Sciatic nerve (tissue), 2 donors: ENCODE measurements at regions not wholly inside any gene's neighbourhood (a gene's known extent, or its start where the extent isn't known, plus 50 kb on each side); places are given as distances from the start of the nearest gene placed in this dataset.
A peak's percentile ranks its signal among the peaks of the same experiment; 100 is the strongest.

Source experiments
- ATAC-seq: fragments of 200-7000 bp; cut with Tn5 transposase; one replicate; pipeline ENCODE4 v1.9.1; 2020; ENCODE audit warnings: mild to moderate bottlenecking, moderate library complexity
- DNase-seq: peaks from one replicate; pipeline ENCODE4 v3.0.0-alpha.2; 2020; ENCODE audit warnings: low spot score
- intact Hi-C: fragments of 100-400 bp; cut with DNase I; formaldehyde crosslinking; loops from one replicate; pipeline ENCODE4 v1.14.2; 2022
- donor health status: DM: no; HTN: no; CAD: no.
- donor health status: DM: no; HTN: no; CAD: no.

DNA sequence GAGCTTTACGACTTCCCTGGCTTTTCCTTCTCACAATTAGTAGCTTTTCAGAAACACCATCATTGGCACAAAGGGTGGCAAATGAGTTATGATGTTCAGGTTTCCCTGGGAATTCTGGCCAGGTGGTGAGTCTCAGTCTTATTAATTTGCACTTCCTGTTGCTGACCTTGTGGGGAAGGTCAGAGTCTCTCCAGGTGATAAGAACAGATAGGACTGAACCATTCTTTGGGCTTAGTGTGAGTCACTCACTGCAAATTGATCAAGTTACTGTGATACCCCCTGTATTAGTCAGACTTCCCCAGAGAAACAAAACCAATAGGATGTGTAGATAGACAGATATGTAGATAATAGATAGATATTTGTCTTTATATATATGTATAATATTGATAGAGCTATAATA is 53.8 kb upstream of the RANBP3L start:
- intact Hi-C loops: no loop called here
- DNase-seq: no peak
- ATAC-seq: no peak

DNA sequence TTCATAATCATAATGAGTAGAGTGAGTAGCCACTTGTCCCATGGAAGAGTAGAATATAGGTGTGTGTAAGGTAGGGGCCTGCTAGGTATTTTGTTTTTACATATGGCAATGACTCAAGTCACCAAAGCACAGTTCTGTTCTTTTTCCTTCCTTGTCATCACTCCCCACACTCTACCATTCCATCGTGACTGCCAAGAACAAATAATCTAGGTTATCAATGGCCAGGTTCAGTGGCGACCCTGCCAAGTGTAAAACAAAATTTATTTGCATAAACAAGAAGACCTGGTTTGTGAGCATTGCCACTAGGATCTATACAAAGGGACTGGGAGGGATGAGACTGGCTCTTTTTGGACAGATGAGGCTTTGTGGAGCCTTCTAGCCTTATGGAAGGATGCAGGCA is 55.2 kb upstream of the RANBP3L start:
- ATAC-seq: no peak
- DNase-seq: no peak
- intact Hi-C loops: no loop called here

DNA sequence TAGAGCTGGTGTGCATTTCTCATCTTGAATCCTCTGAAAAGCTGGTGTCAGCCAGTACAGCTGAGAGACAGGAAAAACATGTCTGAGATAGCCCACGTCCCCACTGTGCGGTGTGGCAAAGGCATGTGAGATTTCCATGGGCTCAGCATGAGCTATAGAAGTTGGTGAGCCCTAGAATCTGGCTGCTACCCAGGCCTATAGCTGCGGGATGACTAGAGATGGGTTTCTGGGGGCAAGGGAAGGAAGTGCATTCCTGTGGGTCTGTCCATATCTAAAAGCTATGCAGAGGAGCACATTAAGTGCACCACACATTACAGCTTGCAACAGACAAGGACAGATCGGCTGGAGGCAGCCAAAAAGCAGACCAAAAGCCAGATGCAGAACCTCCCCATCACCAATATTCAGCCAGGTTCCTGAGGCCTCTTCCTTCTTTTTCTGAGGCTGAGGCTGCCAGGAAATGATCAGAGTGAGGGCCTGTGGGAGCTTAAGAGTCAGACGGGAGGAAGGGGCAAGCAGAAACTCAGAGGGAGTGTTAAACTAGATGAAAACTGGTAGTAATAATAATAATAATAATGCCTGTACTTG is 55.8 kb upstream of the RANBP3L start:
- DNase-seq (no peak), ATAC-seq (no peak)
- intact Hi-C loops: no loop called here

DNA sequence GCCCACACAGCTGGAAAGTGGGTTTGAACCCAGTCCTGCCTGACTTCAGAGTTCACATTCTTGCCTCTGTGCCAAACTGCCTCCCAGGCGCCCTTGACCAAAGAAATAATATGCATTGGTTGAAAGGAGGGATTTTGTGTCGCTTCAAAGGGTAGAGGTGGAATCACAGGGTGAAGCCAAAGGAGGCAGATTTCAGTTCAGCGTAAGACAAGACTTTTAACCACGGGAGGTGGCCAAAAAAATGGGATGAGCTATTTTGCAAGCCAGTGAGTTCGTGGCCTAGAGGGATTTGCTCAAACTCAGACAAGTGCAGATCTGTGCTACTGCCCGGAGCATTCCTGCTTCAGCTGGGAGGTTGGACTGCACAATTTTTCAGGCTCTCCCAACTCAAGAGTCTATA is 57.6 kb upstream of the RANBP3L start:
- intact Hi-C loops: no loop called here
- peak; percentile 87 for ATAC-seq
- DNase-seq: no peak

DNA sequence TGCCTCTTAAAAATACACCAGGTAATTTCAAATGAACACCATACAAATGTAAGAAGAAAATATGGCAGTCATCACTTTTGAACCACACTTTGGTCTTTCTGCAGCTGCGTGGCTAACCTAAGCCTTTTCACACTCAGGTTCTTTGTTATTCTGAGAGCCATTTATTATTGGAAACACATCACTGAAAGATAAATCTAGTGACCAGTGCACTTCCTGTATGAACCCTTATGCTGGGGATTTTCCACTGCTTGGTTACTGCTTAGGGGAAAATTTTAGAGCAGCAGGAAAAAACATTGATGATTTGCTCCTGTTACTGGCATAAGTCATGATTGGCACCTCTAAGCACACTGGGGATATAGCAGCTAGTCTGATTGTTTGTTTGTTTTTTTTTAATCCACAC is 58.6 kb upstream of the RANBP3L start:
- DNase-seq (no peak), ATAC-seq (no peak)
- intact Hi-C loops: no loop called here

DNA sequence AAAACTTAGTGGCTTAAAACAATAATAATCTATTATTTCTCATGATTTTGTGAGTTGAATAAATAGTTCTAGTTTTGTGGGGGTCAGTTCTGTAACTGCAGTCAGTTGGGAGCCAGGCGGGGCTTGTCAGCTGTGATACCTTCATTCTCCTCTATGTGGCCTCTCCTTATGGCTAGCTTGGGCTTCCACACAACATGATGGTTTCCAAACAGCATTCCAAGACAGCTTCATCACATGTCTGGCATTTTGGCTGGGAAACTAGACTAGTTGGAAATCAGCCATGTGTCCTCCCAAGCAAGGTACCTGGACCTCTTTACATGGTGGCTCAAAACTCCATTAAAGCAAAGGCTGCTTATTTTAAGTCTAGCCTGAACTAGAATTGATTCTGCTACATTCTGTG is 61.4 kb upstream of the RANBP3L start:
- no peak for DNase-seq
- intact Hi-C loops: no loop called here
- ATAC-seq: no peak

DNA sequence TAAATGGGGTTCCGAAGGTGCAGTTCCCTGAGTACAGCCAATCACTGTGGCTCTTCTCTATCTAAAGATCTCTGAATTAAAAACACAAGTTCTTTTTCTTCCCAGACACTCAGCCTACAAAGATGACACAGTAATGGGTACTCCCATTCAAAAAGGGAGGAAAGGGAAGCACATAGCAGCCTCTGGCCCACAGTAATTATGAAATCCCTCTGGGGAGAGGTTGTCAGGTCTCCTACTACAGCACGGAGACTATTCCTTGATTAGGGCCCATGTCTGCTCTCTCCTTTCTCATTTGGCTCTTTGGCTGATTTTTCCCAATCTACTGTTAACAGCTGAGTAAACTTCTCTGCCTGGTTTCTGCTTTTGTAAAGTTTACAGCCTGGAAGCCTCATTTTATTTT is 62.0 kb upstream of the RANBP3L start:
- DNase-seq (no peak), ATAC-seq (peak; percentile 32)
- intact Hi-C loops: no loop called here

DNA sequence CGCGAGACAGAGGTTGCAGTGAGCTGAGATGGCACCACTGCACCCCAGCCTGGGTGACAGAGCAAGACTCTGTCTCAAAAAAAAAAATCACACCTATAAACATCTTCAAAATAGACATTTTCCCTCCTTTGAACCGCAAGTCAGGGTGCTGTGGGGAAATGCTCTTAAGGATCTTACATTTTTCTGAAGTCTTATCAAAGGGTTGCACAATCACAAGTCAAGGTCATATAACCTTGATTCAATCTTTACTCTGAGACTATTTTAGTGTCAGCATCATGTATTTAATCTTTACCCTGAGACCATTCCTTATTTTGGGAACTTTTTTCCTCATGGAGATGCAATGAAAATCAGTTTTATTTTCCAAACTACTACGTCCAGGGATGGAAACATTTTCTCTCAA is 62.8 kb upstream of the RANBP3L start:
- ATAC-seq (no peak), DNase-seq (no peak)
- intact Hi-C loops: no loop called here

DNA sequence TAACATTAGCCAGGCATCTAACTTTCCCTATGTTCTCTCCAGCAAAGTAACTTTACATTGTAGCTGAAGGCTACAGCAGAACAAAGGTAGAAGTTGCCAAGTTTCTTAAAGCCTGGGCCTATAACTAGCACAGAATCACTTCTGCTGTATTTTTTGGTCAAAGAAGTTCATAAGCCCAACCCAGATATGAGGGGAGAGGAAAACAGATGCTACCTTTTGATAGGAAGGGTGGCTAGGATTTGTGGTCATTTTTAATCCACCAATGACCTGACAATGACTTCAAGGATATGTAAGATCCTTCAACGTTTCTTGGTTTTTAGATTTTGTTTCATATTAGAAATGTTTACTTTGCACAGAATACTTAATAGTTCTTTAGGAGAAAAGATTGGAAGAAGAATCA is 64.2 kb upstream of the RANBP3L start:
- ATAC-seq (no peak), DNase-seq (no peak)
- intact Hi-C loops: no loop called here

DNA sequence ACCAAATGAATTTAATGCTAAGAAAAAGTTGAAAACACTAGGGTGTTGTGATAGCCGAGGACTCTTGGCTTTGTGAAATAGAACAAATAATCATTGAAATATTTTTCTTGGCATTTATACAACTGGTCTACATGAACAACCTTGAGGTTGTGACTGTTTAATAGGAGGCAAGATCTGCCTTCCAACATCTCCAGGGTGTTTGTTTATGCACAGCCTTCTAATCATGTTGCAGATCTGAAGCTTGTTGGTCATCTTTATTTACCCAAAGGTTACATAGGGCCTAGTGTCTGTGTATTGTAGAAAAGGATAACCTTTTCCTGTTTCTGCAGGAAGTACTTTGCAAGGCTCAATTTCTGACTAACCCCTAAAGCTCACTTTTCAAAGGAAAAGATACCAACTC is 65.2 kb upstream of the RANBP3L start:
- intact Hi-C loops: no loop called here
- ATAC-seq: peak; percentile 48
- DNase-seq: no peak

DNA sequence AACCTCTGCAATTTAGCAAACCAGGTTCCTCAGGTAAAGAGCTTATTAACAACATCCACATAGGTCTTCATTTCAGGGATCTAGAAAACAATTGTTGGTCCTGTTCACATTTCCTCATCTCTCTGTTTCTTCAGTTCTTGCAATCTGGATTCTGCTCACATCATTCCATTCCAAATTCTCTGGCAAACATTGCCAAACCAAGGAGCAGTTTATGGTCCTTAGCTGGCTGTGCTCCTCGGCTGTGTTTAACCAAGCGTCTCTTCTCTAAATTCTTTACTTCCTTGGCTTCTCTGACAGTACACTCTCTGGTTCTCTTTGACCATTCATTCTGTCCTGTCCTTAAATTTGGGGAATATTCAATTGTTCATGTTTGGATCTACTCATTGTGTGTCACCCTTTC is 65.8 kb upstream of the RANBP3L start:
- DNase-seq: no peak
- ATAC-seq: peak; percentile 80
- intact Hi-C loops: no loop called here

DNA sequence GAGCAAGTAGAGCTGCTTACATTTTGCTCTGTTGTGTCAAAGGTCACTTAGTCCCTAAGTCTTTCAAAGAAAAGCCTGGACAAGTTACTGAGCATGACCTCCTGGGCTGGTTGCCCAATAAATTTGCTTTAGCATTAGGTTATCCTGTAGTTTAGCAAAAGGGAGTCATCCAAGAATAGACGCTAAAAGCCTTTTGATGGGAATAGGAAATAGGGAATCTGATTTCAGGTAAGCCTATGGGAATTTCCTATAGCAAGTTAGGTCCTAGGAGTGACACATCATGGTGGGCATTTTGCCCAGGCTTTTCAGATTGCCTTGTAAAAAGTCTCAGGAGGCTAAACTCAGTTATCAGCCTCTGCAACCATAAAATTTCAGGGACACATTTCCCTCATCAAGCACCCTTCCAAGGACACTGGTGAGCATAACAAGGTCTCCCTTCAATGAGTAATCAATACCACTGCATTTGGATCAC is 67.6 kb upstream of the RANBP3L start:
- DNase-seq (no peak), ATAC-seq (no peak)
- intact Hi-C loops: no loop called here

DNA sequence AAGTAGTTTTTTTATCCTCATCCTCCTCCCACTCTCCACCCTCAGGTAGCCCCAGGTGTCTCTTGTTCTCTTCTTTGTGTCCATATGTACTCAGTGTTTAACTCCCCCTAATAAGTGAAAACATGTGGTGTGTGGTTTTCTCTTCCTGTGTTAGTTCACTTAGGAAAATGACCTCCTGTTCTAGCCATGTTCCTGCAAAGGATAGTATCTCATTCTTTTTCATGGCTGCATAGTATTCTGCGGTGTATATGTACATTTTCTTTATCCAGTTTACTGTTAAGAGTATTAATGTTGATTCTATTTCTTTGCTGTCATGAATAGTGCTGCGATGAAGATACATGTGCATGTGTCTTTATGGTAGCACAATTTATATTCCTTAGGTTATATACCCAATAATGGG is 68.4 kb upstream of the RANBP3L start:
- ATAC-seq: no peak
- intact Hi-C loops: no loop called here
- no peak for DNase-seq

DNA sequence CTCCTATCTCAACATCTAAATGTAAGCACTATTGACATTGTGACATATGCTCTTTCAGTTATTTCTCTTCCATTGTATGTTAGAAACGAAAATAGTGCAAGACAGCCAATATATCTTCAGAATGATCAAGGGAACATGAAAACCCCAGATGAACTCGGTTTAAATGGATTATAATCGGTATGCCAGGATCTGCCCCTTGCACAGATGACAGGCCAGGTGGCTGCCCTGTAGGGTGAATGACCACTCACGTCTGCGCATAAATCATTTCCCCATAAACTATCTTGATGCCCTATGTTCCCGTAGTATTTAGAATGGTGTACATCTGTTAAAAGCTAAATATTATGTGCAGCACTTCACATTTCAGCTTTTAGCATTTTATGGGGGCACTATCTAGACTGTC is 69.7 kb upstream of the RANBP3L start:
- DNase-seq: no peak
- intact Hi-C loops: no loop called here
- ATAC-seq: no peak

DNA sequence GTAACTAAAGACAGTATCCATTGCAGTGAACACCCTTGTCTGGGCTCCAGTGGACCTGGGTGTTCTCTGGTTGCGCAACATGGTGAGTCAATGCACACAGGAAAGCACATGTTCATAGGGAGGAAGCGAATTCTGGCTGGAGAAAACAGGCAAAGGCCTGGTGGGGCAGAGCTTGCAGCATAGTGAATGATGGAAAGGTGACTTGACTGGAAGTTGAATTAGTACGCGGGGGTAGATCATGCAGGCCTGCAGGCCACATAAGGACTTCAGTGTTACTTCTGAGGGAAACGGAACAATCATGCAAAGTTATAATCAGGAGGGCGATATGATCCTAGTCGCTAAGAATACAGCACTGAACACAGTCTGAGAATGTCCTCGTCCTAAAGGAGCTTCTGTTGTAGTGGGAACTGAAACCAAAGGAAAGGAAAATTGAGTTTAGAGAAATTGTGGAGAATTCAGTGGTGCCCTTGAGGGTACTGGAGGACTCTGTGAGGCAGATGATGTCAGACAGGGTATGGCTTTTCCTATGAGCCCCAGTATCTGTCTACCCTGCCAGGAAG is 71.9 kb upstream of the RANBP3L start:
- ATAC-seq (peak; percentile 98), DNase-seq (peak; percentile 80)
- intact Hi-C loops: no loop called here

DNA sequence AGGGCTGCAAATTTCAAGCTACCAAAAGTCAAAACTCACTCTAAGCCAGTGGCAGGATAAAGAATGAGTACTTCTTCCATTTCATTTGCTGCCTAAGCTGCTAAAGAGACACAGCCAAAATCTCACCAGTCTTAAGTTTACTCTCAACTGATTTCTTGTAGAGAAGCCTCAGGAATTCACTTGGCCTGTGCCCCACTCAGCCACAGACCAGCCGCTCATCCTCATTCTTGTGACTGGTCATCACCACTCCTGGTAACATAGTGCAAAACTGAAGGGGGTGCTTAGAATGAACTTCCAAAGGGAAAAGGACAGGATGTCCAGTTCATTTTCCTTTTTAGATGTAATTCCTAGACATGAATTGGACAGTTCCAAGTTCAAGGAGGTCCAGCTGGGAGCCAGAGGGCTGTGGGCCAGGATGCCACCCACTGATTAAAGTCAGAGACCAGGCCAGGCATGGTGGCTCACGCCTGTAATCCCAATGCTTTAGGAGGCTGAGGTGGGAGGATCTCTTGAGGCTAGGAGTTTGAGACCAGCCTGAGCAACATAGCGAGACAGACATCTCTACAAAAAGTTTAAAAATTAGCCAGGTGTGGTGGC is 72.7 kb upstream of the RANBP3L start:
- intact Hi-C loops: no loop called here
- ATAC-seq: peak; percentile 41
- no peak for DNase-seq

DNA sequence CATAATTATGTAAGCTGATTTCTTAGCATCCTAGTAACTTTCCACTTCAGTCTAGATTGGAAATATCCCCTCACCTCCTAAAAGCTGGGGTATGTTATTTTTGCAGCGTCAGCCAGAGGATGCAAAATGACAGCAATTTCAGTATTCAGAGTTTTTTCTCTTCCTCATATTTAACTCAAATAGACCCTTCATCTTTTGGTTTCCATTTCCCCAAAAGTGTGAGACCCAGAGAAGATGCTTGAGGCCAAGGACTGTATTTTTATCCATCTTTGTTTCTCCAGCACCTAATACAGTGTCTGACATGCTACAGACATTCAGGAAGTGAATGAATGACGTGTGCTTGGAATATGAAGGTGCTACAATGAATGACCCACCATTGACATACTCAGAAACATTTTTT is 75.5 kb upstream of the RANBP3L start:
- no peak for ATAC-seq
- intact Hi-C loops: no loop called here
- DNase-seq: no peak

DNA sequence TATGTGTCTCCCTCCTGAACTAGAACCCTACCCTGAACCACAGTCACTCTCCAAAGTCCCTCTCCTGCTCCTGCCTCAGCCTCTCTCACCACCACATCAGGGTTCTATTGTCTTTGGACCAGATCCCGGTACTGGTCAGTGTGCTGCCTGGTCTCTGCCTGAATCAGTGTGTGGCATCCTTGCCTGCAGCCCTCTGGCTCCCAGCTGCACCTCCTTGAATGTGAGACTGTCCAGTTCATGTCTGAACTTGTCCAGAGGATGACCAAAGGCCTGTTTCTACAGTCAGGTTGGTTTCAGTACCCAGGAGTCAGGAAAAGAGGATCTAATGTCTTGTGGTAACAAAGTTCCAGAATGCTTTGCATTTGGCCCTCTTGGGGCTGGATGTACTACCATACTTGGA is 76.8 kb upstream of the RANBP3L start:
- intact Hi-C loops: no loop called here
- DNase-seq (no peak), ATAC-seq (no peak)

DNA sequence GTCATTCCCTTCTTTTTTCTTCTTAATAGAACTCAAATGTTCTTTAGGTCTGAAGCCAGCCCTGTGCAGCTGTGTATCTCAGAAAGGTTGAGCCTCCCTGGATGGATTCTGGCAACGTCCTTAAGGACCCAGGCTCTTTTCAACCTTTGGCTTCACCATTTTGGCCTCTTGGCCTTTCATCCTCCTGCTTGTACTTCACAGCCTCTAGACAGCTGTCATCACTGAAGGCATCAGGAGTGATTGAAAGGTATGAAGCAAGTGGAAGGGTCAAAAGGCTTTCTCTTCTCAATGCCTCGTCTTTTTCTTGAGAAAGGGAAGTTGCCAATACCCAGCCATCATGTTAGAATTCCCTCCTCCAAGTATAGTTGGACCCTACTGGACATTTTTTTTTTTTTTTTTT is 81.2 kb upstream of the RANBP3L start:
- ATAC-seq (no peak), DNase-seq (no peak)
- intact Hi-C loops: no loop called here

DNA sequence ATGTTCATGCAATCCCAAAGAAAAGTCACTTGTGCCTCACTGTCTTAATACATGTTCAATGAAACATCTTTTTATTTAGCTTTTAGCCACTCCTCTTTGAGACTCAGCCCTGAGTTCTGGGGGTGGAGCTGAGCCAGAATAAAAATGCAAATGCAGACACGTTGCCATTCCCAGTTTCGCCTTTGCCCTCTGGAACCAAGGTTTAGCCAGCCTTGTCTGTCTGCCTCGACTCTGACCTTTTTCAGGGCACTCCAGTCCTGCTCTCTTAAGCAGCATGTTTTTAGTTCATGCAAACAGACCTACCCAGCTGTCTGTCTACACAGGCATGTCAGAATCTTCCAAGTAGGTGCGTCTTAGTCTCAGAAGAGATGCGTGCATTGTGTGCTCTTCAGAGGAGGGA is 82.2 kb upstream of the RANBP3L start:
- intact Hi-C loops: no loop called here
- ATAC-seq: no peak
- DNase-seq: no peak

DNA sequence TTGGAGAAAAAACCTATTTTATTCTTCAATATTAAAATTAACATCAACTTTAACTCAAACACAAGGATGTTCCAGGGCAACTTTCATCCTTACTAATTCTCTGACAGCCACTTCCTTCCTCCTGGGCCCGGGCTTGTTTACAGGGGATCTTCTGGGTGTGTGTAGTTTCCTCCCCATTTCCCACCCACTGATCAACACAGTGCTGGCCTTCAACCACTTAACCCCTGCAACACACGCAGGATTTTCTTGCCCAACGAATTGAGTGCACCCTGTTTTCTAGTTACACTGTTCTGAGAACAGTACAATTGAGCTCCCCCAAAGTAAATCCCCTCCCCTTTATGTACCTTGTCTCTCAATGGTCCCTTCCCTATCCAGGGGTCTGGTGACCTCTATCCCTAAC is 83.1 kb upstream of the RANBP3L start:
- no peak for DNase-seq
- ATAC-seq: no peak
- intact Hi-C loops: no loop called here
